Bronchial epithelial cell (primary cell): ENCODE measurements at regions not wholly inside any gene's neighbourhood (a gene's known extent, or its start where the extent isn't known, plus 50 kb on each side); places are given as distances from the start of the nearest gene placed in this dataset.

ENCODE experiments used
- DNase-seq: peaks from one replicate; pipeline ENCODE4 v3.0.0-alpha.2; 2010; ENCODE audit warnings: low read depth
- FAIRE-seq: peaks from 2 replicates; lab custom pipeline; 2011; peaks lifted over from hg19 to GRCh38; lab: Jason Lieb, UNC
- H3K27me3 ChIP-seq: 2 replicates; pipeline ENCODE4 v1.5.1; 2011; ENCODE audit warnings: low read length; ENCODE audit not compliant: control insufficient read depth, insufficient read depth
- H3K36me3 ChIP-seq: 2 replicates; pipeline ENCODE4 v1.5.1; 2011; ENCODE audit warnings: low read length; ENCODE audit not compliant: control insufficient read depth, insufficient read depth
- H3K4me3 ChIP-seq: 2 replicates; pipeline ENCODE4 v1.5.1; 2011; ENCODE audit warnings: mild to moderate bottlenecking, low read depth, low read length, control low read depth
- TF ChIP-seq, protein P1 (sequence below): IDR thresholded peaks from 2 replicates; pipeline ENCODE4 v1.5.1; 2011; ENCODE audit warnings: mild to moderate bottlenecking, moderate library complexity, low read length, control low read depth, inconsistent platforms; ENCODE audit not compliant: insufficient read depth, severe bottlenecking

DNA sequence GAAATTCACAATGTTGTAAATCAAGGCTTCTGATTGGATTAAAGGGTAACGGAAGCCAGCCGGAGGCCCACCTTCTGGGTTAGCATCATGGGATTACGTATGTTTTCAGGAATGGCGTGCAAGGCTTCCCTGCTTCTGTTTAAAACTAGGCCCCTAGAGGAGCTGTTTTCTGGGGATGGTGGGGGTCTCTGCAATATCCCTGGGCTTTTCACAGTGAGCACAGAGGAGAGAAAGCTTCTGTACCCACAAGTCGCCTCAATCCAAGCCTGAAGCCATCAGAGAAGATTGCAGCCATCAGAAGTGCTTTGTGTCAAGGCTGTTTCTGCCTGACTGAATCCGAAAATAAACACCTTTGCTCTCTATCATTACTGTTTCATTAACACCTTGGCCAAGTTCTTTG, 226.9 kb upstream of the SMIM21 start:
- TF ChIP-seq, protein P1, sequence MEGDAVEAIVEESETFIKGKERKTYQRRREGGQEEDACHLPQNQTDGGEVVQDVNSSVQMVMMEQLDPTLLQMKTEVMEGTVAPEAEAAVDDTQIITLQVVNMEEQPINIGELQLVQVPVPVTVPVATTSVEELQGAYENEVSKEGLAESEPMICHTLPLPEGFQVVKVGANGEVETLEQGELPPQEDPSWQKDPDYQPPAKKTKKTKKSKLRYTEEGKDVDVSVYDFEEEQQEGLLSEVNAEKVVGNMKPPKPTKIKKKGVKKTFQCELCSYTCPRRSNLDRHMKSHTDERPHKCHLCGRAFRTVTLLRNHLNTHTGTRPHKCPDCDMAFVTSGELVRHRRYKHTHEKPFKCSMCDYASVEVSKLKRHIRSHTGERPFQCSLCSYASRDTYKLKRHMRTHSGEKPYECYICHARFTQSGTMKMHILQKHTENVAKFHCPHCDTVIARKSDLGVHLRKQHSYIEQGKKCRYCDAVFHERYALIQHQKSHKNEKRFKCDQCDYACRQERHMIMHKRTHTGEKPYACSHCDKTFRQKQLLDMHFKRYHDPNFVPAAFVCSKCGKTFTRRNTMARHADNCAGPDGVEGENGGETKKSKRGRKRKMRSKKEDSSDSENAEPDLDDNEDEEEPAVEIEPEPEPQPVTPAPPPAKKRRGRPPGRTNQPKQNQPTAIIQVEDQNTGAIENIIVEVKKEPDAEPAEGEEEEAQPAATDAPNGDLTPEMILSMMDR = no peak
- H3K36me3 ChIP-seq = no peaks in the 10 kb centered on the region
- H3K27me3 ChIP-seq = no peaks in the 10 kb centered on the region
- no peak overlapping the region for H3K4me3 ChIP-seq
- DNase-seq (no peak), FAIRE-seq (no peak)

DNA sequence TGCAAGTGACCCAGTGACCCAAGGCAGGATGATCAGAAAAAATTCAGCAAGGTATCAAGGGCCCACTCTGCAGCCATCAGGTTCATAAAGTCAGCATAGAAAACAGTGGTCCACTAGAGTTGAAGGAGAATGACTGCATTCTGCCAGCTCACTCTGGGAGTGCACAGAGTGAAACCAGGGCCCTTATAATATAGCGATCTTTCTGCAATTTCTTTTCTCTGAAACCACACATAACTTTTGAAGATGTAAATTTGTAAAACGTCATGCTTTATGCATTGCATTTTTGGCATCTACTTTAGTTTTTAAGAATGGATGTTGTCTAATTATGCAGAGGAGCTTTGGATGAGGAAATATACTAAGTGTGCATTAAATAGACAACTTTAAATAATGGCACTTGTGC, 225.0 kb upstream of the SMIM21 start:
- TF ChIP-seq, protein P1 = no peak
- no peak overlapping the region for H3K4me3 ChIP-seq
- H3K27me3 ChIP-seq = no peaks in the 10 kb centered on the region
- no peak for FAIRE-seq
- no peak for DNase-seq
- H3K36me3 ChIP-seq = no peaks in the 10 kb centered on the region

DNA sequence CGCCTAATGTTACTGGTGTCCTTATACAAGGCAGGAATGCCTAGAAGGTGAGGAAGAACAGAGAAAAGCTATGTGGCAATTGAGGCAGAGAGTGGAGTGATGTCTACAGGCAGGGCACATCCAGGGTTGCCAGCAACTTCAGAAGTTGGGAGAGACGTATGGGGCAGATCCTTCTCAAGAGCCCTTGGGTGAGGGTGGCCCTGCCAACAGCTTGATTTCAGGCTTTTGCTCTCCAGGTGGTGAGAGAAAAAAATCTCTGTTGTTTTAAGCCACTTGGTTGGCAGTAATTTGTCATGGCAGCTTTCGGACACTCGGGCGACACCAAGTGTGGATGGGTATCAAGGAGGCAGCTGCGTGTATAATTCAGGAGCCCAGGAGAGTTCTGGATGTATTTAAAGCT, 217.4 kb upstream of the SMIM21 start:
- FAIRE-seq = no peak
- TF ChIP-seq, protein P1 = no peak
- H3K36me3 ChIP-seq = no peaks in the 10 kb centered on the region
- no peak for DNase-seq
- no peaks in the 10 kb centered on the region for H3K27me3 ChIP-seq
- no peak overlapping the region for H3K4me3 ChIP-seq

DNA sequence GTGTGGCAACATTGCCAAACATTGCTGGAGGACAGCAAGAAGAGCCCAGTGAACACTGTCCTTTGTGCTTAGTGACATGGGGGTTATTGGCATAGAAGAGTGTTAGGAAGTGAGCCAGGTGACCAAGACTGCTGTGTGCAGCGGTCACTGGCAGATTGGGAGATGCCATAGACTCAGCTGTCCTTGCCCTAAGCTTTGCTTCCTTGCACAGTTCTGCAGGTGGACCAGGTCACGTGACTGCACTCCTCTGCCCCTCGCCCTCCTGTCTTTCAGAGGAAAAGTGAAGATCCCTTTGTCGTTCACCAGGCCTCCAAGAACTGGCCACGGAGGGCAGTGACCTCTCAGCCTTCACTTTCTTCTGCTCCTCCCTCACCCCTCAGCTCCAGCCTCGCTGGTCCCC, 215.6 kb upstream of the SMIM21 start:
- no peak for DNase-seq
- Histone ChIP-seq H3K4me3 (no peak overlapping the region), H3K36me3 (no peaks in the 10 kb centered on the region), H3K27me3 (no peaks in the 10 kb centered on the region)
- FAIRE-seq = no peak
- TF ChIP-seq, protein P1 = no peak

DNA sequence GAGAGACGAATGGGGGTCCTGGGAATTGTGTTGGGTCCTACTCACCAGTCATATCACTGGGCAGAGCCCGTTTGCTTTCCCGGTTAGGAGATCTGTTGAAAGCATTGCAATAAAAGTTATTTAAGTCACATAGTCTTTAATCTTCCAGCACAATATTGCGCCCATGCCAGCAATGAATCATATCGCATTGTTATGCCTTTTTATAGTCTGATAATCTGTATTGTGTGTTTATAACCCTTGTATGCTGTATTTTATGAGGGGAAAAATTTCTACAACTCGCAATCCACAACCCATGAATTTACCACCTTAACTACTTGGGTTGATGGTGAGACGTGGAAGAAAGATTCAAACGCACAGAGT, 211.9 kb upstream of the SMIM21 start:
- TF ChIP-seq, protein P1 = no peak
- H3K4me3 ChIP-seq = no peak overlapping the region
- H3K27me3 ChIP-seq = no peaks in the 10 kb centered on the region
- no peak for DNase-seq
- H3K36me3 ChIP-seq = no peaks in the 10 kb centered on the region
- FAIRE-seq = no peak

DNA sequence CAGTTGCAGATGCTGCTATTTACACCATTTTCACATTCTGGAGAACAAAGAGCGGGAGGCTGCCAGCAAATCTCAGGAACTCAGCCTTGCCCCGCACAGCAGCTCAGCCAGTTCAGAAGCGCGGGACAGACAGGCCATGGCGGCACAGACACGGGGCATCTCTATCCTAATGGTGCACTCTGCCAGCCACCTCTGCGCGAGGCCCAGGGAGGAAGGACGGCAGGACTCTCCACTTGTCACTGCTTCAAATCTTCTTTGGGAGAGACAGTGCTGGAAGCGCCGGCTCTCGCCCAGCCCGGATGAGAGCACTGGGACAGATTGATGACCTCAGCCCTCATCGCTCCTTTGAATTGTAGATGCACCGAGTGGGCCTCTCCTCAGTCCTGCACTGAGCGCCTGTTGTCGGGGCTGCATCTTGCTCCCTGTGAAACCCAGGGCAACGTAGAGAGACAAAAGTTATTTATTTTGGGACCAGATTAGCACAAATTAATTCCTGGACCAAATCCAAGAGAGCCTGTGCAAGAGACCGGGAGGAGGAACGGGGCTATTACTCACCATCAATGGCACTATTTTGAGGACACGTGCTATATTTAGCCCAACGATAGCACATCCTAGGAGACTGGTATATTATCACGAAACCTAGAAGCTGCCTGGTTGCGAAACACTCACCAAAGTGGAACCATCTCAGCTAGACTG, 211.4 kb upstream of the SMIM21 start:
- H3K27me3 ChIP-seq = no peaks in the 10 kb centered on the region
- TF ChIP-seq, protein P1 = no peak
- FAIRE-seq = no peak
- no peak overlapping the region for H3K4me3 ChIP-seq
- H3K36me3 ChIP-seq = no peaks in the 10 kb centered on the region
- no peak for DNase-seq
